Transverse colon (tissue), 4 donors: ENCODE measurements at regions not wholly inside any gene's neighbourhood (a gene's known extent, or its start where the extent isn't known, plus 50 kb on each side); places are given as distances from the start of the nearest gene placed in this dataset.

ENCODE experiments used
- DNase-seq: peaks from one replicate; pipeline ENCODE4 v3.0.0-alpha.2; 2019
- H3K27ac ChIP-seq, 4 donors: fragments of 200-600 bp; sonication (generic); 2 replicates each; pipeline ENCODE4 v1.5.1; 2016 to 2018; ENCODE audit warnings: inconsistent platforms in 4 of 4
- H3K27me3 ChIP-seq: fragments of 200-600 bp; sonication (generic); 2 replicates; pipeline ENCODE4 v1.5.1; 2017; ENCODE audit warnings: inconsistent platforms
- H3K36me3 ChIP-seq, 4 donors: fragments of 200-600 bp; sonication (generic); 2 replicates each; pipeline ENCODE4 v1.5.1; 2017 to 2019; ENCODE audit warnings: inconsistent platforms in 4 of 4
- H3K4me1 ChIP-seq, 4 donors: fragments of 200-600 bp; sonication (generic); 2 replicates each; pipeline ENCODE4 v1.5.1; 2017 to 2020; ENCODE audit warnings: inconsistent platforms in 4 of 4
- H3K4me3 ChIP-seq, 4 donors: fragments of 200-600 bp; sonication (generic); 1 replicate in 1 of 4; 2 replicates in 3 of 4; pipeline versions ENCODE4 v1.5.1 to v1.6.1; 2017 to 2019; ENCODE audit warnings: inconsistent platforms in 4 of 4
- H3K9me3 ChIP-seq, 2 donors: fragments of 200-600 bp; sonication (generic); 2 replicates each; pipeline ENCODE4 v1.5.1; 2017 to 2019; ENCODE audit warnings: inconsistent platforms in 2 of 2
- EP300 ChIP-seq: sonication (generic); formaldehyde crosslinking; IDR thresholded peaks from one replicate; pipeline ENCODE4 v1.6.1; 2017; ENCODE audit warnings: antibody characterized with exemption, low read depth
- POLR2A ChIP-seq: fragments of 450-650 bp; IDR thresholded peaks from one replicate; pipeline ENCODE4 v1.6.1; 2016; ENCODE audit warnings: antibody characterized with exemption, mild to moderate bottlenecking, moderate library complexity
- POLR2AphosphoS5 ChIP-seq, 3 donors: sonication (generic); formaldehyde crosslinking; IDR thresholded peaks; one replicate each; pipeline ENCODE4 v1.6.1; 2016; ENCODE audit warnings: antibody characterized with exemption in 3 of 3
- WGBS, 2 donors: methylation state at CpG; one replicate each; pipeline ENCODE4 v1.1.5; 2018; ENCODE audit warnings: low coverage in 1 of 2; 5-methylcytosine and 5-hydroxymethylcytosine counted together
- in situ Hi-C, 4 donors: fragments of 200-750 bp; cut with MboI; loops; one replicate each; pipeline versions ENCODE4 v1.15.0 to v1.15.1; 2017; ENCODE audit warnings: low sequenced_read_pairs in 3 of 4, low pct_ligation_motif_present in 1 of 4, low pct_unique_long_range_greater_than_20kb in 1 of 4
- intact Hi-C: fragments of 100-400 bp; cut with DNase I; formaldehyde crosslinking; loops from one replicate; pipeline ENCODE4 v1.15.1; 2023; ENCODE audit warnings: low total_unique reads
- TF ChIP-seq, protein P1 (sequence below), 5 experiments: fragments of 200-600 bp in 3 of 5; fragments of 450-650 bp in 2 of 5; sonication (generic) in 3 of 5; IDR thresholded peaks; 1 replicate in 2 of 5; 2 replicates in 3 of 5; pipeline ENCODE4 v1.5.1; 2016 to 2017; ENCODE audit warnings: antibody characterized with exemption in 5 of 5, inconsistent platforms in 3 of 5, mild to moderate bottlenecking in 2 of 5, moderate library complexity in 1 of 5

DNA sequence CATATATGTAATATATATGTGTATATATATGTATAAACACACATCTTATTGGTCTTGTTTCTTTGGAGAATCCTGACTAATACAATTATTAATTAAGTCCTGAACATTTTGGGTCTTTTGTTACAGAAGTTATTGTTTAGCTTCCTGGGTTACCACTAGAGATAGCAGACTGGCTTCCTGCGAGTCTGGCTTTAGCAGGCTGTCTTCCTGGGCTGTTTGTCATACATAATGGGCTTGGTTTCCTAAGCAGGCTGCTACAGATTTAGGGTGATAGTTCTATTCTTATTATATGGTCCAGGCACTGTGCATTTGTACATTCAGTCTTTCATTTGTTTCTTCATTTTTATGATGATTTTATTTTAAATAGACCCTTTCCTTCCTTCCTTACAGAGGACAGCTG is 312.0 kb upstream of the TMTC4 start:
- in situ Hi-C loops (no loop called here), intact Hi-C loops (no loop called here)
- no peaks in the 10 kb centered on the region for H3K9me3 ChIP-seq
- TF ChIP-seq EP300 (no peak), POLR2AphosphoS5 (IDR thresholded peaks at IDR 0.05) (no peak), POLR2A (no peak)
- TF ChIP-seq, protein P1, sequence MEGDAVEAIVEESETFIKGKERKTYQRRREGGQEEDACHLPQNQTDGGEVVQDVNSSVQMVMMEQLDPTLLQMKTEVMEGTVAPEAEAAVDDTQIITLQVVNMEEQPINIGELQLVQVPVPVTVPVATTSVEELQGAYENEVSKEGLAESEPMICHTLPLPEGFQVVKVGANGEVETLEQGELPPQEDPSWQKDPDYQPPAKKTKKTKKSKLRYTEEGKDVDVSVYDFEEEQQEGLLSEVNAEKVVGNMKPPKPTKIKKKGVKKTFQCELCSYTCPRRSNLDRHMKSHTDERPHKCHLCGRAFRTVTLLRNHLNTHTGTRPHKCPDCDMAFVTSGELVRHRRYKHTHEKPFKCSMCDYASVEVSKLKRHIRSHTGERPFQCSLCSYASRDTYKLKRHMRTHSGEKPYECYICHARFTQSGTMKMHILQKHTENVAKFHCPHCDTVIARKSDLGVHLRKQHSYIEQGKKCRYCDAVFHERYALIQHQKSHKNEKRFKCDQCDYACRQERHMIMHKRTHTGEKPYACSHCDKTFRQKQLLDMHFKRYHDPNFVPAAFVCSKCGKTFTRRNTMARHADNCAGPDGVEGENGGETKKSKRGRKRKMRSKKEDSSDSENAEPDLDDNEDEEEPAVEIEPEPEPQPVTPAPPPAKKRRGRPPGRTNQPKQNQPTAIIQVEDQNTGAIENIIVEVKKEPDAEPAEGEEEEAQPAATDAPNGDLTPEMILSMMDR (IDR thresholded peaks at IDR 0.05): no peak
- DNase-seq: no peak
- no peaks in the 10 kb centered on the region for H3K27me3 ChIP-seq
- H3K36me3 ChIP-seq: no peaks in the 10 kb centered on the region
- H3K4me1 ChIP-seq: no peaks in the 10 kb centered on the region
- no peak overlapping the region for H3K4me3 ChIP-seq
- no peak overlapping the region for H3K27ac ChIP-seq
- WGBS, 2 donors: 56 to 75% methylated on average over 1 of the region's 1 CpG

GRCh38 chr13:100984085-100984705 is 309.6 kb upstream of the TMTC4 start:
- no peaks in the 10 kb centered on the region for H3K9me3 ChIP-seq
- 18 to 36% methylated on average over 3 of the region's 3 CpGs for WGBS, 2 donors
- H3K27me3 ChIP-seq: no peaks in the 10 kb centered on the region
- H3K4me1 ChIP-seq: no peaks in the 10 kb centered on the region
- no peak overlapping the region for H3K27ac ChIP-seq
- in situ Hi-C loops (no loop called here), intact Hi-C loops (no loop called here)
- no peak overlapping the region for H3K4me3 ChIP-seq
- H3K36me3 ChIP-seq: no peaks in the 10 kb centered on the region
- TF ChIP-seq POLR2AphosphoS5 (IDR thresholded peaks at IDR 0.05) (no peak), POLR2A (no peak), EP300 (no peak)
- TF ChIP-seq, protein P1 (IDR thresholded peaks at IDR 0.05): no peak
- DNase-seq: no peak

- in situ Hi-C loops: no loop called here
- no peak for DNase-seq
- no peaks in the 10 kb centered on the region for H3K9me3 ChIP-seq
- TF ChIP-seq POLR2AphosphoS5 (IDR thresholded peaks at IDR 0.05) (no peak), EP300 (no peak), POLR2A (no peak)
- TF ChIP-seq, protein P1 (IDR thresholded peaks at IDR 0.05): no peak
- intact Hi-C loops: no loop called here
- H3K27ac ChIP-seq: no peak overlapping the region
- no peaks in the 10 kb centered on the region for H3K36me3 ChIP-seq
- WGBS, 2 donors: 80 to 84% methylated on average over 6 of the region's 6 CpGs
- no peak overlapping the region for H3K4me3 ChIP-seq
- H3K27me3 ChIP-seq: no peaks in the 10 kb centered on the region
- H3K4me1 ChIP-seq: no peaks in the 10 kb centered on the region
Measured at GRCh38 chr13:100983111-100983510, 308.5 kb upstream of the TMTC4 start.

DNA sequence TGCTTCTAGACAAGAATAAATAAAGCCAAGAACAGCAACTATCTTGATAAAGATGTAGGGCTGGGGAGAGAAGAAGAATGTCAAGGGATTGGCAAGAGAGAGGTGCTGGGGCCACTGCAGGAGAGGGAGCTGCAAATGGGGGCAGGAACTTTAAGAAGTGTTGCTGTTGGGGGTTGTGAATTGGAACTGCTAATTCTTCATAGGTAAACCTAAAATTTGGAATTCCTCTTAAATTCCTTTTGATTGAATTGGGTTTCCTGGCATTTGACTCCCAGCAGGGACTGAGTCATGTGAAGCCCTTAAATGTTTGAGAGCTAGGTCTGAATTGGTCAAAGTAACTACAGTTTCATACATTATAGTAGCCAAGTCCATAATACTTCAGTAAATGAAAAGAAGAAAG is 305.6 kb upstream of the TMTC4 start:
- Histone ChIP-seq H3K27ac (no peak overlapping the region), H3K27me3 (no peaks in the 10 kb centered on the region), H3K36me3 (no peaks in the 10 kb centered on the region), H3K4me1 (no peaks in the 10 kb centered on the region), H3K9me3 (no peaks in the 10 kb centered on the region), H3K4me3 (no peak overlapping the region)
- in situ Hi-C loops (no loop called here), intact Hi-C loops (no loop called here)
- TF ChIP-seq, protein P1 (IDR thresholded peaks at IDR 0.05): no peak
- no peak for TF ChIP-seq EP300
- no peak for TF ChIP-seq POLR2A
- TF ChIP-seq POLR2AphosphoS5 (IDR thresholded peaks at IDR 0.05): no peak
- no peak for DNase-seq
